ENCODE measurements at regions not wholly inside any gene's neighbourhood (a gene's known extent, or its start where the extent isn't known, plus 50 kb on each side); places are given as distances from the start of the nearest gene placed in this dataset.

- no peak overlapping the region for H3K4me3 Mint-ChIP-seq
- no peaks in the 10 kb centered on the region for H3K9me3 Mint-ChIP-seq
- ATAC-seq (no peak), DNase-seq (no peak)
- intact Hi-C loops (cut with micrococcal nuclease), result no loop called here
- no peak overlapping the region for H3K27ac Mint-ChIP-seq
- no peaks in the 10 kb centered on the region for H3K4me1 Mint-ChIP-seq (ENCODE audit: low read depth)
- H3K36me3 Mint-ChIP-seq (ENCODE audit: low read depth), result no peaks in the 10 kb centered on the region
- ChIA-PET CTCF (no interaction called here), POLR2A (no interaction called here)
- no peaks in the 10 kb centered on the region for H3K27me3 Mint-ChIP-seq
- TF ChIP-seq CTCF (IDR thresholded peaks at IDR 0.05), result no peak
Observed at GRCh38 chr5:116769470-116769869, 194.8 kb upstream of the SEMA6A start.

GRCh38 chr5:116766470-116766947 is 191.9 kb upstream of the SEMA6A start:
- no peaks in the 10 kb centered on the region for H3K4me1 Mint-ChIP-seq (ENCODE audit: low read depth)
- H3K27me3 Mint-ChIP-seq, result no peaks in the 10 kb centered on the region
- H3K36me3 Mint-ChIP-seq (ENCODE audit: low read depth), result no peaks in the 10 kb centered on the region
- ChIA-PET POLR2A (no interaction called here), CTCF (no interaction called here)
- H3K9me3 Mint-ChIP-seq, result no peaks in the 10 kb centered on the region
- no peak overlapping the region for H3K4me3 Mint-ChIP-seq
- ATAC-seq, result no peak
- TF ChIP-seq CTCF (IDR thresholded peaks at IDR 0.05), result no peak
- intact Hi-C loops (cut with micrococcal nuclease), result no loop called here
- DNase-seq, result peak; percentile 9
- H3K27ac Mint-ChIP-seq, result no peak overlapping the region

GRCh38 chr5:116765441-116765840 is 190.8 kb upstream of the SEMA6A start:
- H3K27ac Mint-ChIP-seq, result no peak overlapping the region
- no peak for TF ChIP-seq CTCF (IDR thresholded peaks at IDR 0.05)
- no peaks in the 10 kb centered on the region for H3K27me3 Mint-ChIP-seq
- intact Hi-C loops (cut with micrococcal nuclease), result no loop called here
- DNase-seq (no peak), ATAC-seq (no peak)
- H3K36me3 Mint-ChIP-seq (ENCODE audit: low read depth), result no peaks in the 10 kb centered on the region
- ChIA-PET POLR2A (no interaction called here), CTCF (no interaction called here)
- H3K4me3 Mint-ChIP-seq, result no peak overlapping the region
- no peaks in the 10 kb centered on the region for H3K9me3 Mint-ChIP-seq
- no peaks in the 10 kb centered on the region for H3K4me1 Mint-ChIP-seq (ENCODE audit: low read depth)

GRCh38 chr5:116764941-116765340 is 190.3 kb upstream of the SEMA6A start:
- DNase-seq, result no peak
- Mint-ChIP-seq H3K27ac (no peak overlapping the region), H3K36me3 (ENCODE audit: low read depth) (no peaks in the 10 kb centered on the region), H3K27me3 (no peaks in the 10 kb centered on the region), H3K4me1 (ENCODE audit: low read depth) (no peaks in the 10 kb centered on the region), H3K9me3 (no peaks in the 10 kb centered on the region), H3K4me3 (no peak overlapping the region)
- no peak for TF ChIP-seq CTCF (IDR thresholded peaks at IDR 0.05)
- intact Hi-C loops (cut with micrococcal nuclease), result no loop called here
- POLR2A ChIA-PET, result no interaction called here
- CTCF ChIA-PET, result no interaction called here
- no peak for ATAC-seq

- ATAC-seq (no peak), DNase-seq (no peak)
- ChIA-PET POLR2A (no interaction called here), CTCF (no interaction called here)
- intact Hi-C loops (cut with micrococcal nuclease), result no loop called here
- Mint-ChIP-seq H3K9me3 (no peaks in the 10 kb centered on the region), H3K36me3 (ENCODE audit: low read depth) (no peaks in the 10 kb centered on the region), H3K4me1 (ENCODE audit: low read depth) (no peaks in the 10 kb centered on the region), H3K27me3 (no peaks in the 10 kb centered on the region), H3K27ac (no peak overlapping the region), H3K4me3 (no peak overlapping the region)
- no peak for TF ChIP-seq CTCF (IDR thresholded peaks at IDR 0.05)
Observed at GRCh38 chr5:116763987-116764866, 189.6 kb upstream of the SEMA6A start.
